ENCODE measurements at regions not wholly inside any gene's neighbourhood (a gene's known extent, or its start where the extent isn't known, plus 50 kb on each side); places are given as distances from the start of the nearest gene placed in this dataset.
A peak's percentile ranks its signal among the peaks of the same experiment; 100 is the strongest.

DNA sequence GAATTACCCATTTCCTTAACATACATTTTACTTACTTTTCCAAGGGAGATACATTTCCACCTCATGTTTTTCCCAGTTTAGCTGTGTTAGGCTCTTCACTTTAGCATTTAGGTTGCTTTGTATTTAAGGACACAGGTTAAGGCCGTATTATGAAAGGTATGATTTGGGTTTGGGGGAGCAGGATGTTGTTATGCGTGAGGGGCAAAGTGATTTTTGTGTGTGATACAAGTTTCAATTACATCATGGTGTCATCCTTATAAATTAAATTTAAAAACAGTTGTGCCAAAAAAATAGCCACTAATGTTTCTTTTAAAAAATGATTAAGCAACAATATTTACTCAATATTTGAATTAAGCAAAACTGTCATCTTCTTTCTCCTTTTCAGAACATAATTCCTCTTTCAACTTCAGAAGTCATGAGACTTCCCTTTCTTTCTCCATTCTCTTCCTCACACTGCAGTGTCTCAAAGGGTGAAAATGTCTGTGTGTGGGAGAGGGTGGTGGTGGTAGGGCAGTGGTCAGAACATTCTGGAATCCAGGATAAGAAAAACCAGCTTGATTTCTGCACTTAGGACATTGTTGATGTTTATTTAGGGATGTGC, 126.2 kb downstream of the KCNRG start:
- Mint-ChIP-seq H3K27me3 (peaks cover 0 to 10% of the 10 kb centered on the region in 2 donors), H3K9me3 (no peaks in the 10 kb centered on the region), H3K27ac (no peak overlapping the region), H3K4me3 (no peak overlapping the region), H3K4me1 (ENCODE audit: low read depth in 2 of 2) (no peaks in the 10 kb centered on the region), H3K36me3 (ENCODE audit: insufficient read depth) (no peaks in the 10 kb centered on the region)
- ATAC-seq (replicated peaks) (no peak), DNase-seq (no peak)

- ATAC-seq (replicated peaks): no peak
- Mint-ChIP-seq H3K9me3 (no peaks in the 10 kb centered on the region), H3K36me3 (ENCODE audit: insufficient read depth) (no peaks in the 10 kb centered on the region), H3K4me1 (ENCODE audit: low read depth in 2 of 2) (no peaks in the 10 kb centered on the region), H3K27me3 (no peaks in the 10 kb centered on the region), H3K27ac (no peak overlapping the region), H3K4me3 (no peak overlapping the region)
- DNase-seq: no peak
These were observed 129.3 kb downstream of the KCNRG start for GRCh38 chr13:50144246-50145160.

DNA sequence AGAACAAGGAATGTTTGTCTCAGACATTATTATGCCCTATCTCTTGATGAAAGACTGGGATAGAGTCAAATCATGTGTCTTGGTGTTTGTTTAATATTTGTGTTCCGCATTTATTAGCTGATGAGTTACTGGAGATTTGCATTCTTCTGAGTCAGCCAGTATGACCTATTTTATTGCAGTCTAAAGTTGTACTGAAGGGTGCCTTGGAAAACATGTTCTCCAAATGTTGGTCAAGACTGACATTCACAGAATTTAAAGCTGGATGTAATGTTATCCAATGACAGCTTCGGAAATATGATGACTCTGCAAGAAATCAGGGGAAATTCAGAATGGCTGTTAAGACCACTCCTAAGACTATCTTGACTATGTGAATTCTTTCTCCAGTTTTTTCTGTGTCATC, 134.0 kb downstream of the KCNRG start:
- Mint-ChIP-seq H3K9me3 (no peaks in the 10 kb centered on the region), H3K4me3 (no peak overlapping the region), H3K27ac (no peak overlapping the region), H3K4me1 (ENCODE audit: low read depth in 2 of 2) (peaks cover 15 to 22% of the 10 kb centered on the region in 2 donors), H3K27me3 (no peaks in the 10 kb centered on the region), H3K36me3 (ENCODE audit: insufficient read depth) (peaks cover 3% of the 10 kb centered on the region)
- ATAC-seq (replicated peaks) (no peak), DNase-seq (no peak)

DNA sequence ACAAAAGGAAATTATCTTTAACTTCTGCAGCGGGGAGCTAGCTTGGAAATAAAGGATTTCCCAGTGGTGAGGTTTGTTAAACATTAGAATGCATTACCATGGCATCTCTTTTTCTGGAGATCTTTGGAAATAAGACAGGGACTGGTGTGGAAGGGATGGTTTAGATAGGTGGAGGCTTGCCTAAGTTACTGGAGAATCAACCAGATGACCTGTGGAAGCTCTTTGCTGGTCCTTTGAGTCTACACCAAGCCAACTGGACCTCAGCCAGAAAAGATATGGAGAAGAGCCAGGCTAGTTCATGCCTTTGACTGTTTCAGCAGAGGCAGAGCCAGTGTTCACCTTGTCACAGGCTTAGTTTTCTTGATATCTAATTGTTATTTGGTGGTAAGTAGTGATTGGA, 134.7 kb downstream of the KCNRG start:
- no peaks in the 10 kb centered on the region for H3K9me3 Mint-ChIP-seq
- ATAC-seq (replicated peaks): no peak
- H3K27me3 Mint-ChIP-seq: no peaks in the 10 kb centered on the region
- H3K27ac Mint-ChIP-seq: no peak overlapping the region
- DNase-seq: no peak
- no peak overlapping the region for H3K4me3 Mint-ChIP-seq
- H3K36me3 Mint-ChIP-seq (ENCODE audit: insufficient read depth): peaks cover 3% of the 10 kb centered on the region
- H3K4me1 Mint-ChIP-seq (ENCODE audit: low read depth in 2 of 2): peaks cover 15 to 22% of the 10 kb centered on the region in 2 donors

DNA sequence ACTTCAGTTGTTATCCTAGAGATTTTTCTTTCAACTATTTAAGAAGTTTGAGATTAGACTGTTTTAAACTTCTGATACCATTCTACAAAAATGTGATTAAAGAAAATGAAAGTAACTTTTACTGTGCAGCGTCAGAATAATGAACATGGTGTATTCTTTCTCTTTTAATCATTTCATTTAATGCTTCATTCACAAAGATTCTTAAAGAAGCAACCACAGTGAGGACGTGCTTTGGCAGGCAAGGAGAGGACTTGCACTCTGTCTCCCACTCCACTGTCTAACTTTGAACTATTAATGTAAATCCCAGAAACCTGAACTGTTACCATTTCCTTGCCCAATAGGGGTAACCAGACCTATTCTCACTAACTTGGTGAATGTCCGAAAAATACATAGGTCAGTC, 137.0 kb downstream of the KCNRG start:
- DNase-seq (no peak), ATAC-seq (replicated peaks) (peak; percentile 31)
- Mint-ChIP-seq H3K4me3 (peak overlapping the region; percentile 68 to 82), H3K4me1 (ENCODE audit: low read depth in 2 of 2) (peaks cover 15 to 22% of the 10 kb centered on the region in 2 donors), H3K9me3 (no peaks in the 10 kb centered on the region), H3K27me3 (no peaks in the 10 kb centered on the region), H3K36me3 (ENCODE audit: insufficient read depth) (peaks cover 3% of the 10 kb centered on the region), H3K27ac (peak overlapping the region in 1 of 2 donors; percentile 88)

GRCh38 chr13:50152655-50153309, 137.5 kb downstream of the KCNRG start:
- Mint-ChIP-seq H3K9me3 (no peaks in the 10 kb centered on the region), H3K4me3 (peak overlapping the region; percentile 68 to 82), H3K36me3 (ENCODE audit: insufficient read depth) (peaks cover 3% of the 10 kb centered on the region), H3K4me1 (ENCODE audit: low read depth in 2 of 2) (peaks cover 15 to 22% of the 10 kb centered on the region in 2 donors), H3K27me3 (no peaks in the 10 kb centered on the region), H3K27ac (peak overlapping the region in 1 of 2 donors; percentile 88)
- ATAC-seq (replicated peaks): no peak
- no peak for DNase-seq

GRCh38 chr13:50153401-50153800, 138.2 kb downstream of the KCNRG start:
- Mint-ChIP-seq H3K36me3 (ENCODE audit: insufficient read depth) (peaks cover 3% of the 10 kb centered on the region), H3K27me3 (no peaks in the 10 kb centered on the region), H3K4me3 (peak overlapping the region; percentile 68 to 82), H3K27ac (peak overlapping the region in 1 of 2 donors; percentile 88), H3K4me1 (ENCODE audit: low read depth in 2 of 2) (peaks cover 15 to 22% of the 10 kb centered on the region in 2 donors), H3K9me3 (no peaks in the 10 kb centered on the region)
- no peak for DNase-seq
- ATAC-seq (replicated peaks): no peak

DNA sequence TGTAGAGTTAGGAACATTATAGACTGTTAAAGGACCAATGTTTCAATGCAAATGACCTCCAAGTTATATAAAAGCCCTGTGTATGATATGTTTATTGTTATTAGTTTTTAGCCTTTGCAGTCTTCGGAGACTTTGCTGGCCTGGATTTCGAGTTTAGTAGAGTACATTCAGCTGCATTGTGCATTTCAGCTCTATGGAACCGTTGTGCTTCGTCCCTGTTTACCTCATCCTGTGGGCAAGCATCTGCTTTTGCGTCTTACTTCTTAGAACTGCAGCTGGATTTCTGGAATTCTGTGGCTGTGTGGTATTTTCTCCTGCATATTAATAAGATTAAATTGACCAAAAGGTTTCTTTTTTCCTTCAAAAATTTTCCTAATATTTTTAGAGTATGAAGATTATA, 138.6 kb downstream of the KCNRG start:
- no peak overlapping the region for H3K27ac Mint-ChIP-seq
- peaks cover 15 to 22% of the 10 kb centered on the region in 2 donors for H3K4me1 Mint-ChIP-seq (ENCODE audit: low read depth in 2 of 2)
- peaks cover 3% of the 10 kb centered on the region for H3K36me3 Mint-ChIP-seq (ENCODE audit: insufficient read depth)
- H3K4me3 Mint-ChIP-seq: no peak overlapping the region
- DNase-seq (no peak), ATAC-seq (replicated peaks) (no peak)
- no peaks in the 10 kb centered on the region for H3K9me3 Mint-ChIP-seq
- no peaks in the 10 kb centered on the region for H3K27me3 Mint-ChIP-seq

GRCh38 chr13:50154697-50155096, 139.5 kb downstream of the KCNRG start:
- no peaks in the 10 kb centered on the region for H3K27me3 Mint-ChIP-seq
- H3K27ac Mint-ChIP-seq: no peak overlapping the region
- DNase-seq (no peak), ATAC-seq (replicated peaks) (no peak)
- H3K4me1 Mint-ChIP-seq (ENCODE audit: low read depth in 2 of 2): peaks cover 15 to 22% of the 10 kb centered on the region in 2 donors
- no peaks in the 10 kb centered on the region for H3K9me3 Mint-ChIP-seq
- peaks cover 3% of the 10 kb centered on the region for H3K36me3 Mint-ChIP-seq (ENCODE audit: insufficient read depth)
- H3K4me3 Mint-ChIP-seq: no peak overlapping the region

- Mint-ChIP-seq H3K36me3 (ENCODE audit: insufficient read depth) (peaks cover 3% of the 10 kb centered on the region), H3K4me1 (ENCODE audit: low read depth in 2 of 2) (peaks cover 15 to 22% of the 10 kb centered on the region in 2 donors), H3K4me3 (no peak overlapping the region), H3K27me3 (no peaks in the 10 kb centered on the region), H3K27ac (no peak overlapping the region), H3K9me3 (no peaks in the 10 kb centered on the region)
- ATAC-seq (replicated peaks): no peak
- no peak for DNase-seq
These were observed 140.9 kb downstream of the KCNRG start for GRCh38 chr13:50156140-50156539.

DNA sequence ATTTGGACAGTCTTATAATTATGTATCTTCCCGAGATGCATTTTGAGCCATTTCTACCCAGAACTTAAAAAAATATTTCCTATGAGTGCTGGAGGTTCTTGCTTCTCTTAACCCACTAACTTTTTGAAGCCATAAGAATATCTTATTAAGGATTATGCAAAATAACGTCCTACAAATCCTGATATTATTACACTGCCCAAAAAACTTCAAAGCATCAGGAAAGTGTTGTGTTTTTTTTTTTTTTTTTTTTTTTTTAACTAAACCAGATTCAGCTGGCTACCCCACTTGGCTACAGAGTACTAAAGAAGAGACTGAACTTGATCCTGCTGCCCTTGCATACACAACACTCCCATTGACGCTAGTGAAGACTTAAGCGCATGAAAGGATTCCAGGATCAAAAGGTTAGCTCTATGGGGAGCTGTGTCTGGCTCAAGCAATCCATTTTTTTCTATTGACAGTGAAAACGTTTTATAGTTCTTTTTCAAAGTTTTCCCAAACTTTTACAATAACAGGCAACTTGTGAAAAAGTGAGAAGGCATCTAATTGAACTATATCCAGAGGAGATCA, 141.4 kb downstream of the KCNRG start:
- Mint-ChIP-seq H3K9me3 (no peaks in the 10 kb centered on the region), H3K27ac (no peak overlapping the region), H3K36me3 (ENCODE audit: insufficient read depth) (peaks cover 3% of the 10 kb centered on the region), H3K27me3 (no peaks in the 10 kb centered on the region), H3K4me3 (no peak overlapping the region), H3K4me1 (ENCODE audit: low read depth in 2 of 2) (peaks cover 11 to 20% of the 10 kb centered on the region in 2 donors)
- ATAC-seq (replicated peaks) (no peak), DNase-seq (no peak)

DNA sequence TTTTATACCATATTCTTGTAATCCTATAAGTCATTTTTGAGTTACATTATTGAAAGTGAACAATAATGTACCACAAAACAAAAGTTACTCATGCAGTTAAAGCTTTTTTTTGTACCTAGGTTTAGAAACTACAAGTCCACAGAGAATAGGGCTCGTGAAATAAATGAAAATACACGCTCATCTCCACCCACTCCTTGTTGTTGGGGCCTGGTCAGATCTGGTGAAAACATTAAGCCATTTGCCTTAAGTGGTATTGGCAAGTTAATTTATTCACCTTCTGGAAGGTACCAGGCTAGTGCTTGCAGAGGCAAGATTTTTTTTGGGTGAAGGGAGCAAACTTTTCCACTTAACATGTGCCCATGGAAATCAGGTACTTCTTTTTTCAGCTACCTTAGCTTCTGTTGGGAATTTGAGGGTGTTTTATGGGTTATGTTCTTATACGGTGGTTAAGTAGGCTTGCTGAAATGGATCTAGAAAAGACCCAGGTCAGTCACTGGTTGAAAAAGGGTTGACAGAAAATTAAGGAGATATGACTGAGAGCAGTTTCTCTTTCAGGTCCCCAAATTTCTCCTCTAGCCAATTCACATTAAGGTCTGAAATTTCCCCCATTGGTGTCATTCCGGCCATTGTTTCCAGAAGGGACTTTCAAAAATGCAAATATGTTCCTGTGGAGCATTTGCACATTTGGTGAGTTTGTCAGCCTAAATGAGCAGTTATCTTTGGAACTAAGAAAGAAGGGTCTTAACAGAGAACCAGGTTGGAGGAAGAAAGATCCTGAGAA, 143.3 kb downstream of the KCNRG start:
- Mint-ChIP-seq H3K27me3 (peaks cover 0 to 2% of the 10 kb centered on the region in 2 donors), H3K27ac (no peak overlapping the region), H3K9me3 (no peaks in the 10 kb centered on the region), H3K36me3 (ENCODE audit: insufficient read depth) (peaks cover 3% of the 10 kb centered on the region), H3K4me3 (no peak overlapping the region), H3K4me1 (ENCODE audit: low read depth in 2 of 2) (peaks cover 0 to under 1% of the 10 kb centered on the region in 2 donors)
- ATAC-seq (replicated peaks) (no peak), DNase-seq (no peak)

GRCh38 chr13:50159607-50160006, 144.4 kb downstream of the KCNRG start:
- ATAC-seq (replicated peaks) (no peak), DNase-seq (no peak)
- Mint-ChIP-seq H3K27me3 (peaks cover 0 to 6% of the 10 kb centered on the region in 2 donors), H3K4me3 (no peak overlapping the region), H3K27ac (no peak overlapping the region), H3K36me3 (ENCODE audit: insufficient read depth) (no peaks in the 10 kb centered on the region), H3K9me3 (no peaks in the 10 kb centered on the region), H3K4me1 (ENCODE audit: low read depth in 2 of 2) (no peaks in the 10 kb centered on the region)
